ENCODE measurements at regions not wholly inside any gene's neighbourhood (a gene's known extent, or its start where the extent isn't known, plus 50 kb on each side); places are given as distances from the start of the nearest gene placed in this dataset.

GRCh38 chr4:152038238-152038637, 277.4 kb upstream of the GATB start:
- H2BK5ac ChIP-seq (ENCODE audit: insufficient read length, low read length), result no peak overlapping the region
- no peak overlapping the region for H2AK5ac ChIP-seq (ENCODE audit: insufficient read length, low read length)
- H3K23me2 ChIP-seq (ENCODE audit: insufficient read length, low read depth, low read length, poor library complexity, severe bottlenecking), result no peaks in the 10 kb centered on the region
- Mint-ChIP-seq H3K4me1 (peaks cover 6% of the 10 kb centered on the region in 2 experiments), H3K36me3 (ENCODE audit: insufficient read depth in 1 of 3, low read depth in 3 of 3) (peaks cover 5 to 8% (median 5%) of the 10 kb centered on the region in 3 experiments; a peak in 3 of 7 replicates), H3K27me3 (ENCODE audit: low read depth) (peaks cover 2% of the 10 kb centered on the region; the same call in 1 of the 2 replicates), H3K27ac (no peak overlapping the region), H3K9me3 (peaks cover 5 to 9% of the 10 kb centered on the region in 2 experiments), H3K4me3 (no peak overlapping the region)
- no peak overlapping the region for H3K27ac ChIP-seq (ENCODE audit: insufficient read length, low read depth, low read length)
- H4K20me1 ChIP-seq (ENCODE audit: control insufficient read depth, insufficient read depth, insufficient read length), result no peaks in the 10 kb centered on the region
- H3K4ac ChIP-seq (ENCODE audit: low read depth, low read length), result no peak overlapping the region
- H2BK15ac ChIP-seq (ENCODE audit: low read depth, low read length), result no peak overlapping the region
- H3K9ac ChIP-seq (ENCODE audit: extremely low read depth, insufficient read length, low read length), result no peak overlapping the region
- H3K79me2 ChIP-seq (ENCODE audit: insufficient read depth, low read length), result no peaks in the 10 kb centered on the region
- H3K79me1 ChIP-seq (ENCODE audit: insufficient read depth, low read depth, low read length, poor library complexity, severe bottlenecking), result no peaks in the 10 kb centered on the region
- no peaks in the 10 kb centered on the region for H3K9me3 ChIP-seq (ENCODE audit: control insufficient read depth, low read depth, low read length)
- TF ChIP-seq CTCF (conservative IDR thresholded peaks at IDR 0.05), result no peak
- H2AFZ ChIP-seq (ENCODE audit: low read length), result no peak overlapping the region
- H3K14ac ChIP-seq (ENCODE audit: insufficient read depth, low read length), result no peak overlapping the region
- no peak overlapping the region for H4K8ac ChIP-seq (replicated peaks; ENCODE audit: insufficient read length, low read depth, low read length)
- no peak overlapping the region for H3K56ac ChIP-seq (ENCODE audit: insufficient read length, low read depth, low read length)
- H4K5ac ChIP-seq (ENCODE audit: insufficient read length, low read depth, low read length), result no peak overlapping the region
- H4K91ac ChIP-seq (ENCODE audit: insufficient read length, low read depth, low read length), result no peak overlapping the region
- H3K4me1 ChIP-seq (ENCODE audit: insufficient read depth, low read length), result no peaks in the 10 kb centered on the region
- no peak overlapping the region for H3K4me2 ChIP-seq (ENCODE audit: insufficient read depth, insufficient read length, low read length)
- H3K27me3 ChIP-seq (ENCODE audit: insufficient read depth, low read length), result no peaks in the 10 kb centered on the region
- H2BK12ac ChIP-seq (ENCODE audit: insufficient read length, low read depth, low read length), result no peak overlapping the region
- H3K18ac ChIP-seq (ENCODE audit: insufficient read length, low read depth, low read length), result no peak overlapping the region
- H3K23ac ChIP-seq (ENCODE audit: insufficient read length, low read depth, low read length), result no peak overlapping the region
- H2BK120ac ChIP-seq (ENCODE audit: low read depth, low read length, poor library complexity, severe bottlenecking), result no peak overlapping the region
- DNase-seq, result no peak
- H3T11ph ChIP-seq (ENCODE audit: low read length), result no peak overlapping the region
- no peak overlapping the region for H2BK20ac ChIP-seq (ENCODE audit: low read depth, low read length, poor library complexity, severe bottlenecking)
- WGBS (ENCODE audit: extremely low coverage, insufficient read length, low lambda C conversion rate), result no CpG with 5 or more reads among the region's 3 CpGs
